Spleen (tissue), 7 donors: ENCODE measurements at regions not wholly inside any gene's neighbourhood (a gene's known extent, or its start where the extent isn't known, plus 50 kb on each side); places are given as distances from the start of the nearest gene placed in this dataset.

Source experiments
- CTCF ChIP-seq, 11 experiments: fragments of 200-600 bp in 7 of 11; fragments of 450-650 bp in 4 of 11; sonication (generic) in 4 of 11; IDR thresholded peaks in 8 of 11; conservative IDR thresholded peaks in 3 of 11; 1 replicate in 7 of 11; 2 replicates in 4 of 11; pipeline versions ENCODE4 v1.4.0 to v1.8.0; 2016 to 2021; ENCODE audit warnings: antibody characterized with exemption in 11 of 11, inconsistent platforms in 4 of 11, mild to moderate bottlenecking in 1 of 11
- POLR2A ChIP-seq, 3 donors: fragments of 450-650 bp; IDR thresholded peaks; one replicate each; pipeline ENCODE4 v1.5.1; 2017; ENCODE audit warnings: antibody characterized with exemption in 3 of 3, mild to moderate bottlenecking in 1 of 3
- donor health status: DM: no; HTN: no; CAD: no; lungs with moderate emphysema.
- donor health status: DM: no; HTN: no; CAD: no.
- donor health status: DM: no; HTN: no; CAD: no.

GRCh38 chr1:113216664-113217063, 143.7 kb downstream of the LRIG2 start:
- TF ChIP-seq CTCF (IDR thresholded peaks at IDR 0.05 in 8 of 11, conservative IDR thresholded peaks at IDR 0.05 in 3 of 11) (no peak), POLR2A (IDR thresholded peaks at IDR 0.05) (no peak)
